Duodenal mucosa (tissue), 2 donors: ENCODE measurements at regions not wholly inside any gene's neighbourhood (a gene's known extent, or its start where the extent isn't known, plus 50 kb on each side); places are given as distances from the start of the nearest gene placed in this dataset.
"Not testable (repeated sequence)": the region's sequence is repeated elsewhere in the genome, so short reads cannot be mapped to it uniquely, and the experiment has no call there.

Source experiments
- H3K27ac ChIP-seq: one replicate; pipeline ENCODE4 v1.7.0; 2013; ENCODE audit warnings: low read depth, low read length
- H3K27me3 ChIP-seq, 2 donors: one replicate each; pipeline ENCODE4 v1.7.0; 2013; ENCODE audit warnings: low read length in 2 of 2, control low read depth in 1 of 2; ENCODE audit not compliant: insufficient read depth in 2 of 2, control insufficient read depth in 1 of 2
- H3K36me3 ChIP-seq, 2 donors: one replicate each; pipeline ENCODE4 v1.7.0; 2013; ENCODE audit warnings: low read length in 2 of 2, control low read depth in 1 of 2; ENCODE audit not compliant: insufficient read depth in 2 of 2, control insufficient read depth in 1 of 2
- H3K4me1 ChIP-seq, 2 donors: one replicate each; pipeline ENCODE4 v1.7.0; 2013; ENCODE audit warnings: low read length in 2 of 2, control low read depth in 1 of 2; ENCODE audit not compliant: insufficient read depth in 2 of 2, control insufficient read depth in 1 of 2
- H3K4me3 ChIP-seq, 2 donors: one replicate each; pipeline ENCODE4 v1.7.0; 2013; ENCODE audit warnings: low read length in 2 of 2, low read depth in 1 of 2
- H3K9ac ChIP-seq, 2 donors: one replicate each; pipeline ENCODE4 v1.7.0; 2013; ENCODE audit warnings: low read length in 2 of 2, low read depth in 1 of 2
- H3K9me3 ChIP-seq, 2 donors: one replicate each; pipeline ENCODE4 v1.7.0; 2013; ENCODE audit warnings: low read length in 2 of 2, control low read depth in 1 of 2; ENCODE audit not compliant: control insufficient read depth in 1 of 2

DNA sequence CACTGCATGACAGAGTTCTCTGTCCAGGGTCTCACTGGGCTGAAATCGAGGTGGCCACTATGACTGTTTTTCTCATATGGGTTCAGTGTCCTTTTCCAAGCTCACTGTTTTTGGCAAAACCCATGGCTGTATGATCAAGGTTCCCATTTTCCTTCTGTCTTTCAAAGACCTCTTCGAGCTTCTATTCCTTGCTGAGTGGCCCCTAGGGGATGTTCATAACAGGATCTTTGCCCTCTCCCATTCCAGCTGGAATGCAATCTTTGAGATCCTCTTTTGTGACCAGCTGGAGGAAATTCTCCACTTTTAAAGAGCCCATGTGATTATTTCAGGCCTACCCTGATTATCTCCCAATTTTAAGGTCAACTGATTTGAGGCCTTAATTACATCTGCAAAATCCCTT is 572.5 kb upstream of the SLC10A2 start:
- H3K27me3 ChIP-seq, result no peaks in the 10 kb centered on the region

DNA sequence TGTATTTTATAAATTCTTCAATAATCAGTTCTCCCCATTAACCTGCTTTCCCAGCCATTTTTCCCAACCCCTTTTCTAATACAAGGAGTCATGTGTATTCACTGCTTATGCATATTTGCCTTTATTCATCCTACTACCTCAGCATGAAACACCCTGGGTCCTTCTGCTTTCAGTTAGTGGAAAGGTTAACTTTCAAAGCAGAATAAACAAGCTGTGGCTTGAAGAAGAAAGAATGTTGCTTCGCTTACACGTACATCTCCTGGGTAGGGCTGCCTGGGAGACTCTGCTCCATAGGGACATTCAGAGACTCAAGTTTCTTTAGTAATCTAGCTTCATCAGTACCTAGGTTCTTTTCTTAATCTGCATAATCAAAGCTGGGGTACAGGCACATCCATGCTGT is 567.8 kb upstream of the SLC10A2 start:
- no peaks in the 10 kb centered on the region for H3K27me3 ChIP-seq
- H3K27ac ChIP-seq, result no peak overlapping the region
- H3K9me3 ChIP-seq, result no peaks in the 10 kb centered on the region
- peaks cover 0 to 4% of the 10 kb centered on the region in 2 donors for H3K4me1 ChIP-seq
- no peaks in the 10 kb centered on the region for H3K36me3 ChIP-seq
- no peak overlapping the region for H3K4me3 ChIP-seq
- no peak overlapping the region for H3K9ac ChIP-seq

More for the DNA sequence above, 572.5 kb upstream of the SLC10A2 start:
- Histone ChIP-seq H3K4me3 (no peak overlapping the region), H3K9ac (no peak overlapping the region), H3K36me3 (no peaks in the 10 kb centered on the region), H3K27ac (no peak overlapping the region), H3K4me1 (peaks cover 0 to 8% of the 10 kb centered on the region in 2 donors), H3K9me3 (no peaks in the 10 kb centered on the region)

DNA sequence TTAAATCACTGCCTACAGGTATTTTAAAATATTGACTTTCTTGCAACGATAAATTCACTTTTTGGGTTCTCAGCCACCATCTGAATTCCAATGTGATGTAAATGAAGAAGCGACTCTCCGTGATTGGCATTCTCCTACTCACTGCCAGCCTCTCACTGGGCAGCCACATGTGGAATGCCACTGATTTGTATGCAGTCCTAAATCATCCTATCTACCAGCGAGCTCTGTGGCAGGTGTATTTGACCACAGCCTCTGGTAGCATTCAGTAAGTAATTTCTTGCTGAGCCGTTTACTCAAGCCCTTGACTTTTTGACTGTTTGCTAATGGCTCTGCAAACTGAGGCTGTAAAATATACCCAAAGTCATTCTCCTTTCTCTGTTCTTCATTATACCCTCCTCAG is 559.0 kb upstream of the SLC10A2 start:
- H3K27me3 ChIP-seq, result no peaks in the 10 kb centered on the region
- H3K9ac ChIP-seq, result no peak overlapping the region
- no peak overlapping the region for H3K4me3 ChIP-seq
- no peaks in the 10 kb centered on the region for H3K4me1 ChIP-seq
- no peaks in the 10 kb centered on the region for H3K36me3 ChIP-seq
- no peaks in the 10 kb centered on the region for H3K9me3 ChIP-seq
- H3K27ac ChIP-seq, result no peak overlapping the region

DNA sequence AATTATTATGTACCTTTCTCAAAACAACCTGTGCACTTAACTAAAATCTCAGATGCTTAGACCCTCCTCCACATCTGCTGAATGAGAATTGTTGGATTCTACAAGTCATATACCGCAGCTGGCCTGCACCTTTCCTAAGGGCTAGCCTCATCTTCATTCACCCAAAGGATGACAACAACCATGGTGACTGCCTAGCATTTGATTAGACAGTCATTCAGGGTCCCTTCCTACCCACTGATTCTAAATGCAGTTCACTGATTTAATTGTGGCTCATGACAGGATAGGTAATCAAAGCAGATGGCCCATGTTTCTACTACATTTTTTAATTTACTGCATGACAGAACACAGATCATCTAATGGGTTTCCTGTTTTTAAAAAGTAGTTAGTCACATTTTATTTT is 551.9 kb upstream of the SLC10A2 start:
- Histone ChIP-seq H3K4me3 (no peak overlapping the region), H3K9ac (no peak overlapping the region), H3K27me3 (no peaks in the 10 kb centered on the region), H3K27ac (no peak overlapping the region), H3K9me3 (no peaks in the 10 kb centered on the region), H3K36me3 (no peaks in the 10 kb centered on the region), H3K4me1 (no peaks in the 10 kb centered on the region)

DNA sequence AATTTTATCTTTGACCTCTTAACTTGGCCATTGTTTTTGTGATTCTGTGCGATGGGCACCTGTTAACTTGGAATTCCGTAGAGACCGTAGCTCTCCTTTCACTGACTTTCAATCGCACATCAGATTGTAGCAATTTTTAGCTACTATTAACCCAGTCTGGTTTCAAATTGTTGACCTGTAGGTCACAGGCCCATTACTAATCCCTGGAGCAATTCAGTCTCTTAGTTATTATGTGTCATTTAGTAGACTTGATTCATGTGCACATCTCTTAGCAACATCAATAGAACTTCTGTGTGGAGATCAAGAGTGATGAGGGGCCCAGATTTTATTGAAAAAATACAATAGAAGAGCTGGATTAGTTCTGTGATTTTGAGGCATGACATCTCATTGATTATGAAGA is 549.6 kb upstream of the SLC10A2 start:
- Histone ChIP-seq H3K4me3 (no peak overlapping the region), H3K27ac (no peak overlapping the region), H3K36me3 (no peaks in the 10 kb centered on the region), H3K9me3 (no peaks in the 10 kb centered on the region), H3K4me1 (no peaks in the 10 kb centered on the region), H3K9ac (no peak overlapping the region), H3K27me3 (no peaks in the 10 kb centered on the region)

DNA sequence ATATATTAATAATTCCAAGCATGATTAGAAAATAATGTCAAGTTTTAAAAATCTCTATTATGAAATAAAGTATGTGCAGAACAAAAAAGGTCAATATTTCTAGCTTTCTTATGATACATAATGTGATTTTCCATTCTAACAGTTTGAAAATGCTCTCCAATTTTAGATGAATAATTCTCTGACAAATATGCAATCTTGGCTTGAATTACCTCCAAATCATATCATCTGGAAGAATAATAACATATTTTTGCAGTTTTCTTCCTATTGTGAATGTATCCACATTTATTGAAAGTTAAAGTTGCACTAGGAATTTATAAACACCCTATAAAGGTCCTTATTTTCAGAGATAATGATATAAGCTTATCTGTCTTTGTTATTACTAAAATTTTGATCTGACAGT is 548.5 kb upstream of the SLC10A2 start:
- Histone ChIP-seq H3K27me3 (no peaks in the 10 kb centered on the region), H3K9me3 (no peaks in the 10 kb centered on the region)

DNA sequence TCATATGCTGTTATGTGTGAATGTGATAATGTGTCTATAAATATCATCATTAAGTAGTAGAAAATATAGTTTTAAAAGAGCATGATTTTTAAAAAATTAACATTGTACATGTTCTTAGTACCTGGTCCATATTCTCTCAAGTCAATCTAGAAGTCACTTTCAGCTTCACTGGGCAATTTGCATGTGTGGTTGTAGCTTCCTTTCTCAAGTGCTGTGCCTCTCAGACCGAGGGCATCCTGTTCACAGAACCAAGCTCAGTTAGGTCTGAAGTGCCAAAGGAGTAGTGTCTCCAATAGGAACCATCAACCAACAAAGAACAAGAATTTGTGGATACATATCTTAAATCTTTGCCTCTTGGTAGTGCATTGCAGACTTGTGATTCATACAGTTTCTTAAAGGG is 541.8 kb upstream of the SLC10A2 start:
- H3K4me3 ChIP-seq, result no peak overlapping the region
- H3K27me3 ChIP-seq, result no peaks in the 10 kb centered on the region
- H3K9me3 ChIP-seq, result no peaks in the 10 kb centered on the region
- H3K36me3 ChIP-seq, result no peaks in the 10 kb centered on the region
- no peaks in the 10 kb centered on the region for H3K4me1 ChIP-seq
- H3K9ac ChIP-seq, result no peak overlapping the region
- no peak overlapping the region for H3K27ac ChIP-seq

More for the DNA sequence above, 548.5 kb upstream of the SLC10A2 start:
- H3K36me3 ChIP-seq, result no peaks in the 10 kb centered on the region
- H3K9ac ChIP-seq, result no peak overlapping the region
- H3K4me1 ChIP-seq, result no peaks in the 10 kb centered on the region
- H3K4me3 ChIP-seq, result no peak overlapping the region
- no peak overlapping the region for H3K27ac ChIP-seq

DNA sequence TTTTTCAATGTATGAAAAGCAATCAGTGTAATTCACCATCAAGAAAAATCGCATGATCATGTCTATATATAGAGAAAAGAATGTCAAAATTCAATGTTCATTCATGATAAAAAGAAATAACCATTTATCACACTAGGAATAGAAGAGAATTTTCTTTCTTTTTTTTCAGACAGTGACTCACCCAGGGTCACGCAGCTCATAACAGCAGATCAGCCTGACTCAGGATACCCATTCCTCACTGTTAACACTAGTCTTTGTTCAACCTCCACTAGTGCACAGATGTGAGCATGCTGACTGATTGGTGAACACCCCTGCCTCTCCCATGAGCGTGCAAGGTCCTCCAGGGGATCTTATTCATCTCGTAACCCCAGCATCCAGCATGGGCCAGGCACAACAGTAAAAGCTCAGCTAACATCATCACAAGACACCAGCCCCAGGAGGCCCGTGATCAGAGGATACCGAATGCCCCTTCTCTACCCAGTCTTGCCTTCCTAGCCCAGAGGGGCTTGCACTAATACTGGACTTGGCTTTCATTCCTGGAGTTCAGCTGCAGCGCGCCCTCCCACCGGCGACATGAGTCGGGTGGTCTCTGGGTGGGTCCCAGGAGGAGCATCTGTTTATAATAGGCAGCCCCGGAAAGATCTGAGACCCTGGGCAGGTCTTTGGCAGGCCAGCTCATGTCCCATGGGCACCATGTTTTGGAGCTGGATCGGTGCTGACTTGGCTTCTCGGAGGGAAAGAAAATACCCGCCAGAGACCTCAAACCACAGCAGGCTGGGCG is 539.5 kb upstream of the SLC10A2 start:
- no peaks in the 10 kb centered on the region for H3K4me1 ChIP-seq
- H3K9me3 ChIP-seq, result no peaks in the 10 kb centered on the region
- no peaks in the 10 kb centered on the region for H3K36me3 ChIP-seq
- H3K9ac ChIP-seq, result no peak overlapping the region
- no peak overlapping the region for H3K27ac ChIP-seq
- no peak overlapping the region for H3K4me3 ChIP-seq
- H3K27me3 ChIP-seq, result no peaks in the 10 kb centered on the region

DNA sequence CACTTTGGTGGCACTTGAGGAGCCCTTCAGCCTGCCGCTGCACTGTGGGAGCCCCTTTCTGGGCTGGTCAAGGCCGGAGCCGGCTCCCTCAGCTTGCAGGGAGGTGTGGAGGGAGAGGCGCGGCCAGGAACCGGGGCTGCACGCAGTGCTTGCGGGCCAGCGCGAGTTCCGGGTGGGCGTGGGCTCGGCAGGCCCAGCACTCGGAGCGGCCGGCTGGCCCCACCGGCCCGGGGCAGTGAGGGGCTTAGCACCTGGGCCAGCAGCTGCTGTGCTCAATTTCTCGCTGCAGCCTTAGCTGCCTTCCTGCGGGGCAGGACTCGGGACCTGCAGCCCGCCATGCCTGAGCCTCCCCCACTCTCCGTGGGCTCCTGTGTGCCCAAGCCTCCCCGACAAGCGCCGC is 533.7 kb upstream of the SLC10A2 start:
- not testable (repeated sequence) for H3K36me3 ChIP-seq, H3K9me3 ChIP-seq, H3K4me1 ChIP-seq, H3K27me3 ChIP-seq, H3K4me3 ChIP-seq, H3K27ac ChIP-seq, H3K9ac ChIP-seq

DNA sequence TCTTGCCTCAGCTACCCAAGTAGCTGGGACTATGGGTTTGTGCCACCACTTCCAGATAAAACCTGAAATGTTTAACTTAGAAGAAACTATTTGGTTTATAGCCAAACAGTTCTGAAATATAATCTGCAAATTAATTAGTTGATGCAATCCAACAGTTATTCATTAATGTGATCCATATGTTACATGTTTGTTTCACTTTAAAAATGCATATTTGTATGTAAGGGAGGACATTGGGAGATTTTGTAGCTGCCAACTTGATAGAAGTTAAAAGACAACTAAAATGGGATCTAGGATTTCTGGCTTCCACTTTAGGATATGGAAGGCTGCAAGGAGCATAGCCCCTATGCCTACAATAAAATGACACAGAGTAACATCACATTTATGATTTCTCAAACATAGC is 532.5 kb upstream of the SLC10A2 start:
- no peaks in the 10 kb centered on the region for H3K27me3 ChIP-seq
- no peaks in the 10 kb centered on the region for H3K9me3 ChIP-seq
- H3K9ac ChIP-seq, result no peak overlapping the region
- H3K27ac ChIP-seq, result no peak overlapping the region
- H3K36me3 ChIP-seq, result no peaks in the 10 kb centered on the region
- H3K4me3 ChIP-seq, result no peak overlapping the region
- H3K4me1 ChIP-seq, result no peaks in the 10 kb centered on the region
